ENCODE measurements at regions not wholly inside any gene's neighbourhood (a gene's known extent, or its start where the extent isn't known, plus 50 kb on each side); places are given as distances from the start of the nearest gene placed in this dataset.
A peak's percentile ranks its signal among the peaks of the same experiment; 100 is the strongest.

GRCh38 chr7:119392-120163 is 72.8 kb upstream of the FAM20C start:
- Histone ChIP-seq H3K27ac (peak overlapping the region; percentile 91), H3K9me3 (no peaks in the 10 kb centered on the region), H3K27me3 (no peaks in the 10 kb centered on the region), H3K4me1 (ENCODE audit: control insufficient read depth in 1 of 2, insufficient read depth in 1 of 2, low read depth in 1 of 2, low read length in 1 of 2) (peaks cover 63 to 64% of the 10 kb centered on the region in 2 experiments), H3K4me3 (ENCODE audit: low read depth in 1 of 2, low read length in 1 of 2) (peak overlapping the region; percentile 52 to 59), H3K36me3 (no peaks in the 10 kb centered on the region)
- TF ChIP-seq, protein P1, sequence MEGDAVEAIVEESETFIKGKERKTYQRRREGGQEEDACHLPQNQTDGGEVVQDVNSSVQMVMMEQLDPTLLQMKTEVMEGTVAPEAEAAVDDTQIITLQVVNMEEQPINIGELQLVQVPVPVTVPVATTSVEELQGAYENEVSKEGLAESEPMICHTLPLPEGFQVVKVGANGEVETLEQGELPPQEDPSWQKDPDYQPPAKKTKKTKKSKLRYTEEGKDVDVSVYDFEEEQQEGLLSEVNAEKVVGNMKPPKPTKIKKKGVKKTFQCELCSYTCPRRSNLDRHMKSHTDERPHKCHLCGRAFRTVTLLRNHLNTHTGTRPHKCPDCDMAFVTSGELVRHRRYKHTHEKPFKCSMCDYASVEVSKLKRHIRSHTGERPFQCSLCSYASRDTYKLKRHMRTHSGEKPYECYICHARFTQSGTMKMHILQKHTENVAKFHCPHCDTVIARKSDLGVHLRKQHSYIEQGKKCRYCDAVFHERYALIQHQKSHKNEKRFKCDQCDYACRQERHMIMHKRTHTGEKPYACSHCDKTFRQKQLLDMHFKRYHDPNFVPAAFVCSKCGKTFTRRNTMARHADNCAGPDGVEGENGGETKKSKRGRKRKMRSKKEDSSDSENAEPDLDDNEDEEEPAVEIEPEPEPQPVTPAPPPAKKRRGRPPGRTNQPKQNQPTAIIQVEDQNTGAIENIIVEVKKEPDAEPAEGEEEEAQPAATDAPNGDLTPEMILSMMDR (IDR thresholded peaks at IDR 0.05), result peak; percentile 24

DNA sequence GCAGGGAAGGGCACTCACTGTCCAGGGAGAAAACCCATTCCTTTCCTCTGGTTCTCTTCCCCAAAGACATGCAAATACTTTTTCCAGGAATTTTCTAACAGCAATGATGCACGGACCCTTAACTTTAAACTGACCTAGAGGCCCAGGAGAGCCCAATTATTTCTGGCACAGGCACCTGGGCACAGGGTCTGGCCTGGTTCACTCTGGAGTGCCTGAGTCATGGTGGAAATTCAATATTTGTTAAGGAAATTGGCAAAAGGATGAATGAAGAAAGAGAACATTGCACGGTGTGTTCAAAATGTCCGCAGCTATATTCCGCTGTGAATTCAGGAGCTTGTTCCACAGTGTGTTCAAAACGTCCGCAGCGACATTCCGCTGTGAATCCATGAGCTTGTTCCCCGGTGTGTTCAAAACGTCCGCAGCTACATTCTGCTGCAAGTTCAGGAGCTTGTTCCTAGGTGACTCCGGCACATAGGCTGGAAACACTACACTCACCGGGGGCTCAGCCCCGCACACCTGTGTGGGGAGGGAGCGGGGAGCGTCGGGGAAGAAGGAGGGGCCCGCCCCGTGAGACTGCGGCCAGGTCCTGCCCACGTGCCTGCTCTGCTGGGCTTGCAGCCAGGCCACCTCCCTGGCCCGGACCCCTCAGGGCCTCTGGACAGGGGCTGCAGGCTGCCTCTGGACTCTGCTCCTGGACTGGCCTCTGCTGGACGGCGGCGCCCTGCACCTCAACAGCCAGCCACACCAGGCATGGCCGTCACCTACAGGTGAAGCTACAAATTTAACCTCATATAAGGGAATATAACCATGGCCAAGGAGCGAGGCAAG is 72.0 kb upstream of the FAM20C start:
- H3K4me3 ChIP-seq (ENCODE audit: low read depth in 1 of 2, low read length in 1 of 2), result peak overlapping the region; percentile 52 to 59
- no peaks in the 10 kb centered on the region for H3K27me3 ChIP-seq
- no peaks in the 10 kb centered on the region for H3K36me3 ChIP-seq
- peaks cover 55 to 56% of the 10 kb centered on the region in 2 experiments for H3K4me1 ChIP-seq (ENCODE audit: control insufficient read depth in 1 of 2, insufficient read depth in 1 of 2, low read depth in 1 of 2, low read length in 1 of 2)
- no peaks in the 10 kb centered on the region for H3K9me3 ChIP-seq
- TF ChIP-seq, protein P1 (IDR thresholded peaks at IDR 0.05), result no peak
- peak overlapping the region; percentile 91 for H3K27ac ChIP-seq

- Histone ChIP-seq H3K27ac (peak overlapping the region; percentile 91), H3K27me3 (no peaks in the 10 kb centered on the region), H3K4me3 (ENCODE audit: low read depth in 1 of 2, low read length in 1 of 2) (no peak overlapping the region), H3K4me1 (ENCODE audit: control insufficient read depth in 1 of 2, insufficient read depth in 1 of 2, low read depth in 1 of 2, low read length in 1 of 2) (peaks cover 47 to 48% of the 10 kb centered on the region in 2 experiments), H3K36me3 (no peaks in the 10 kb centered on the region), H3K9me3 (no peaks in the 10 kb centered on the region)
- TF ChIP-seq, protein P1 (IDR thresholded peaks at IDR 0.05), result no peak
These were observed 71.2 kb upstream of the FAM20C start for GRCh38 chr7:121002-121785.

DNA sequence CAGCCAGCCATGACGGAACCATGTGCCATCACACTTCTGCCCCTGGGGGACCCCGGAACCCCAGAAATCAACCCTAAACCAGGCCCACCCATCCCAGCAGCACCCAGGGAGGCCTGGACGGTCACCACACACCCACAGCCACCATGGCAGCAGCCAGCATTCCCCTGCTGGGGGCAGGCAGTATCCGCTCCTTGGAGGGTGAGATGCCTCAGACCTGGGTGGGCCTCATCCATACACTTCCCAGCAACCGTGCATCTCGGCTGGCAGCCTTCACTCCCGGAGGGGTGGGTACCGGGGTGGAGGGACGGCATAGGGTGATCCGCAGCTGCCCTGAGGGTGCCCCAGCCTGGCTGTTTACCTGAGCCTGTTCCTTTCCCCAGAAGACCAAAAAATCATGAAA is 69.1 kb upstream of the FAM20C start:
- no peak overlapping the region for H3K27ac ChIP-seq
- TF ChIP-seq, protein P1 (IDR thresholded peaks at IDR 0.05), result no peak
- H3K4me3 ChIP-seq (ENCODE audit: low read depth in 1 of 2, low read length in 1 of 2), result no peak overlapping the region
- H3K9me3 ChIP-seq, result no peaks in the 10 kb centered on the region
- peaks cover 52 to 53% of the 10 kb centered on the region in 2 experiments for H3K4me1 ChIP-seq (ENCODE audit: control insufficient read depth in 1 of 2, insufficient read depth in 1 of 2, low read depth in 1 of 2, low read length in 1 of 2)
- H3K27me3 ChIP-seq, result no peaks in the 10 kb centered on the region
- no peaks in the 10 kb centered on the region for H3K36me3 ChIP-seq
